HT1080 (cell line): ENCODE measurements at regions not wholly inside any gene's neighbourhood (a gene's known extent, or its start where the extent isn't known, plus 50 kb on each side); places are given as distances from the start of the nearest gene placed in this dataset. TPM values are rescaled to one million over a fixed set of nuclear protein-coding genes. Genes with fewer than 3 reads are reported as not detected.

ENCODE experiments used
- DNase-seq: peaks from one replicate; pipeline ENCODE4 v3.0.0-alpha.2; 2015; ENCODE audit warnings: low read depth
- small RNA-seq: library from RNA; depleted of rRNA; stranded (forward); fragments of <200 nt; gene quantifications from one replicate; pipeline ENCODE3, GENCODE V24; 2014

- DNase-seq, result peak; percentile 8
Observed at GRCh38 chr6:132003516-132004178, 52.5 kb upstream of the CCN2 start.

Small RNA genes lying in the stretch of these regions (small RNA-seq; reads per million reads assigned to genes)
- not detected for gene MIR548AJ1
